ENCODE measurements at regions not wholly inside any gene's neighbourhood (a gene's known extent, or its start where the extent isn't known, plus 50 kb on each side); places are given as distances from the start of the nearest gene placed in this dataset.

DNA sequence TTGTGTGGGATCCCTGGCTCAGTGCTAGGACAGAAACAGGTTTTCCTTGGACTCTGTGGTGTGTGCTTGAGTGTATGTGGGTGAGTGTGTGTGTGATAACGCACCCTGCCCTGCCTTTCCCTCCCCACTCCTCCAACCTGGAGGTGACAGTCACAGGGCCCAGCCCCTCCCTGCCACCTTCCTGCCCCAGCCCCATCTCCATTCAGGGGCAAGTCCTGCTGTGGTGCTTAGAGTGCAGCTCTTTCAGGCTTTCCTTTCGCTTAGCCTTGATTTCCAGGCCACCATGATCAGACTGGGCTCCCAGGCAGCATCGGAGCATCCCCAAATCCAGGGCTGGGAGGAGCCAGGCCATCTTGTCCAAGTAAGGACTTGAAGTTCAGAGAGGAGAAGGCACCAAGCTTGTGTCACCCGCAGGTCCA, 185.2 kb downstream of the ZFP36L2 start:
- peaks cover 21% of the 10 kb centered on the region for H3K4me1 ChIP-seq (ENCODE audit: insufficient read depth, low read length)
- no peak overlapping the region for H3K4me3 ChIP-seq (ENCODE audit: insufficient read depth, low read length)
- no peak overlapping the region for H2AFZ ChIP-seq (ENCODE audit: low read length)
- H3K79me2 ChIP-seq (ENCODE audit: insufficient read depth, low read length) = no peaks in the 10 kb centered on the region
- no peaks in the 10 kb centered on the region for H3K27me3 ChIP-seq (ENCODE audit: insufficient read depth, low read length)
- no peaks in the 10 kb centered on the region for H3K36me3 ChIP-seq (ENCODE audit: insufficient read depth, low read length)
- no peaks in the 10 kb centered on the region for H4K20me1 ChIP-seq (ENCODE audit: insufficient read depth, low read length)
- TF ChIP-seq, protein P1, sequence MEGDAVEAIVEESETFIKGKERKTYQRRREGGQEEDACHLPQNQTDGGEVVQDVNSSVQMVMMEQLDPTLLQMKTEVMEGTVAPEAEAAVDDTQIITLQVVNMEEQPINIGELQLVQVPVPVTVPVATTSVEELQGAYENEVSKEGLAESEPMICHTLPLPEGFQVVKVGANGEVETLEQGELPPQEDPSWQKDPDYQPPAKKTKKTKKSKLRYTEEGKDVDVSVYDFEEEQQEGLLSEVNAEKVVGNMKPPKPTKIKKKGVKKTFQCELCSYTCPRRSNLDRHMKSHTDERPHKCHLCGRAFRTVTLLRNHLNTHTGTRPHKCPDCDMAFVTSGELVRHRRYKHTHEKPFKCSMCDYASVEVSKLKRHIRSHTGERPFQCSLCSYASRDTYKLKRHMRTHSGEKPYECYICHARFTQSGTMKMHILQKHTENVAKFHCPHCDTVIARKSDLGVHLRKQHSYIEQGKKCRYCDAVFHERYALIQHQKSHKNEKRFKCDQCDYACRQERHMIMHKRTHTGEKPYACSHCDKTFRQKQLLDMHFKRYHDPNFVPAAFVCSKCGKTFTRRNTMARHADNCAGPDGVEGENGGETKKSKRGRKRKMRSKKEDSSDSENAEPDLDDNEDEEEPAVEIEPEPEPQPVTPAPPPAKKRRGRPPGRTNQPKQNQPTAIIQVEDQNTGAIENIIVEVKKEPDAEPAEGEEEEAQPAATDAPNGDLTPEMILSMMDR (IDR thresholded peaks at IDR 0.05; ENCODE audit: extremely low read depth, low read depth, low read length) = no peak
- H3K27ac ChIP-seq (ENCODE audit: low read depth, low read length) = no peak overlapping the region
- DNase-seq (ENCODE audit: insufficient read length, low spot score, missing footprints) = peak; percentile 43
- H3K4me2 ChIP-seq (ENCODE audit: insufficient read depth, low read length) = no peak overlapping the region
- H3K9me3 ChIP-seq (ENCODE audit: low read depth, low read length) = no peaks in the 10 kb centered on the region

DNA sequence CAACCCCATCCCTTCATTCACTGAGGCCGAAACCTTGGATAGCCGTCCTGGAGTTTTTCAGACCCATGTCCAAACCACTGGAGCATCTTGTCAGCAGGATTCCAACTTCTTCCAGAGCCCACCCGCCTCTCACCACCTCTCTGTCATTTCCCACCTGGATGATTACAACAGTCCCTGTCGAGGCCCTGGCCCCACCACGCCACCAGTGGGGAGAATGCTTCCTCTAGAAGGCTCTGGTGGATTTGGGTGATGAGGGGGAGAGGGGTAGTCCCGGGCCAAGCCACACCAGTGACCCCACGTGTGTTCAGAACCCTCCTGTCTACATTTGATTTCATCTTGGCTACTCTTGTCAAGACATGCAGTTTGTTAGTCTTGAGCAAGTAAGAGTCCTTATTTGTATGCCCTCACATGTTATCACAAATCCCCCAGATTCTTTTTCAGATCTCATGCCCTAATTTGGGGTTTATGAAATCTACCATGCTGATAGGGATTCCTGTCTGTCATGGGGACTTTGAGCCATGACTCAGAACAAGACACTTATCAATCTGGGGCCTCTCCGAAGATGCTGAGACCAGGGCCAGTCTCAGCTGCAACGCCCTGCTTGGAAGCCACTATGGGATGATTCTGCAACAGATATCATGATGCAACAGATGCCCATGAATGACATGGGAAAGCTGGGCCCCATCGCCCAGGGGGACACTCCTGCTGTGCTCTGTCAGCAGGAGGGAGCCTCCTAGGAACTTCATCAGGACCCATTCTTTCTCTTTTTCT, 186.1 kb downstream of the ZFP36L2 start:
- Histone ChIP-seq H3K27ac (ENCODE audit: low read depth, low read length) (no peak overlapping the region), H3K9me3 (ENCODE audit: low read depth, low read length) (no peaks in the 10 kb centered on the region), H2AFZ (ENCODE audit: low read length) (no peak overlapping the region), H3K36me3 (ENCODE audit: insufficient read depth, low read length) (no peaks in the 10 kb centered on the region), H4K20me1 (ENCODE audit: insufficient read depth, low read length) (no peaks in the 10 kb centered on the region), H3K4me1 (ENCODE audit: insufficient read depth, low read length) (peaks cover 17% of the 10 kb centered on the region), H3K79me2 (ENCODE audit: insufficient read depth, low read length) (no peaks in the 10 kb centered on the region), H3K4me3 (ENCODE audit: insufficient read depth, low read length) (no peak overlapping the region), H3K4me2 (ENCODE audit: insufficient read depth, low read length) (no peak overlapping the region), H3K27me3 (ENCODE audit: insufficient read depth, low read length) (no peaks in the 10 kb centered on the region)
- DNase-seq (ENCODE audit: insufficient read length, low spot score, missing footprints) = peak; percentile 76
- TF ChIP-seq, protein P1 (IDR thresholded peaks at IDR 0.05; ENCODE audit: extremely low read depth, low read depth, low read length) = no peak

DNA sequence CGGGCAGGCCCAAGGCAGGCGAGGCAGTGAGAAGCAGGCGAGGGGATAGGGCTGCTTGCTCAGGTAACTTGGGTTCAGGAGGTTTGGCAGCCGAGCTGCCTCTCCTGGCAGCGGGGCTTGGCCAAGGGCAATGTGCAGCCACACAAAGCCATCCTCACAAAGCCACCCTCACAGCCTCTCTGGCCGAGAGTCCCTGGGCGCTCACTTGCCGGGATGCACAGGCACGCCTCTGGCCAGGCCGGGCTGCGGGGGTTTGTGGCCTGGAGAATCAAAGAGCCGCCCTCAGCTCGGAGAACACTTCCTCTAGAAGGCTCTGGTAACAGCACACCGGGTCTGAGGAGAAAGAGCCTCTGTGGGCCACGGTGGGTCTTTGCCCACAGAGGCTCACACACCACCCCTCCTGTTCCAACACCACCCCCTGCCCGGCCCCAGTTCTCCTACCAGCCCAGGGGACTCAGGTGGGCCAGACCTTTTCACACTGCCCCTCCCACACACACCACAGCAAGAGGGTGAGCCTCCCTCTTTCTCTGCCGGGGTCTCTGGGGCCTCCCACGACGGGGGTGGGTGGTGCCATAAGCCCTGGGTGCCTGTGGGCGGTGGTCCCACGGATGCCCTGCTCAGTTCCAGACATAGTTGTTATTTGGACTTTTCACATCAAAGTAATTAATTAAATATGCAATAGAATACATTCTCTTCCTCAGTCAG, 186.9 kb downstream of the ZFP36L2 start:
- Histone ChIP-seq H3K36me3 (ENCODE audit: insufficient read depth, low read length) (no peaks in the 10 kb centered on the region), H2AFZ (ENCODE audit: low read length) (no peak overlapping the region), H3K4me3 (ENCODE audit: insufficient read depth, low read length) (no peak overlapping the region), H3K27ac (ENCODE audit: low read depth, low read length) (no peak overlapping the region), H4K20me1 (ENCODE audit: insufficient read depth, low read length) (no peaks in the 10 kb centered on the region), H3K27me3 (ENCODE audit: insufficient read depth, low read length) (no peaks in the 10 kb centered on the region), H3K79me2 (ENCODE audit: insufficient read depth, low read length) (no peaks in the 10 kb centered on the region), H3K4me2 (ENCODE audit: insufficient read depth, low read length) (no peak overlapping the region), H3K4me1 (ENCODE audit: insufficient read depth, low read length) (peaks cover 17% of the 10 kb centered on the region), H3K9me3 (ENCODE audit: low read depth, low read length) (no peaks in the 10 kb centered on the region)
- DNase-seq (ENCODE audit: insufficient read length, low spot score, missing footprints) = peak; percentile 60
- TF ChIP-seq, protein P1 (IDR thresholded peaks at IDR 0.05; ENCODE audit: extremely low read depth, low read depth, low read length) = no peak

DNA sequence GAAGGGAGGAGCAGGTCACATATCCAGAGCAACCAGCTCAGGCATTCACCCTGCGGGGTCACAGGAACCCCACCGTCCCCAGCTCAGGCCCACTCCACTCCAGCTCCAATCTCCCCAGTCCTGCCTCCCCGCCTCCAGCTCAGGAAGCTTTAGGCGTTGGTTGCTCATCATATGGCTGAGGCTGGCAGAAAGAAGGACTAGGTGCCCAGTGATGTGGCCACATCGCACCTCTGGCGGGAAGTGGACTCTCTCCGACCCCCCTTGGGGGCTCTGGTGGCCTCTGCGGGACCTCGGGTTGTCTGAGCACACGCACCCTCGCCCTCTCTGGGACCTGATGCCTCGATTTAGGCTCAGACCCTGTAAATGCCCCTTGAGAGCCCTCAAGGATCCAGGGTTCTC, 187.7 kb downstream of the ZFP36L2 start:
- Histone ChIP-seq H4K20me1 (ENCODE audit: insufficient read depth, low read length) (no peaks in the 10 kb centered on the region), H3K27ac (ENCODE audit: low read depth, low read length) (no peak overlapping the region), H3K4me3 (ENCODE audit: insufficient read depth, low read length) (no peak overlapping the region), H3K36me3 (ENCODE audit: insufficient read depth, low read length) (no peaks in the 10 kb centered on the region), H3K4me2 (ENCODE audit: insufficient read depth, low read length) (no peak overlapping the region), H2AFZ (ENCODE audit: low read length) (no peak overlapping the region), H3K79me2 (ENCODE audit: insufficient read depth, low read length) (no peaks in the 10 kb centered on the region), H3K27me3 (ENCODE audit: insufficient read depth, low read length) (no peaks in the 10 kb centered on the region), H3K9me3 (ENCODE audit: low read depth, low read length) (no peaks in the 10 kb centered on the region), H3K4me1 (ENCODE audit: insufficient read depth, low read length) (peaks cover 17% of the 10 kb centered on the region)
- DNase-seq (ENCODE audit: insufficient read length, low spot score, missing footprints) = peak; percentile 27
- TF ChIP-seq, protein P1 (IDR thresholded peaks at IDR 0.05; ENCODE audit: extremely low read depth, low read depth, low read length) = no peak

Measured in osteoblast (primary cell).